HG03354 (cell line): ENCODE measurements at regions not wholly inside any gene's neighbourhood (a gene's known extent, or its start where the extent isn't known, plus 50 kb on each side); places are given as distances from the start of the nearest gene placed in this dataset.

Experiments used
- ATAC-seq: cut with Tn5 transposase; IDR thresholded peaks from one replicate; pipeline ENCODE4 v1.9.1; 2021; ENCODE audit warnings: mild to moderate bottlenecking; ENCODE audit not compliant: unreplicated experiment, poor library complexity, severe bottlenecking

- ATAC-seq = no peak
Measured at GRCh38 chr13:89857502-89857901, 1490.0 kb upstream of the MIR17HG start.

DNA sequence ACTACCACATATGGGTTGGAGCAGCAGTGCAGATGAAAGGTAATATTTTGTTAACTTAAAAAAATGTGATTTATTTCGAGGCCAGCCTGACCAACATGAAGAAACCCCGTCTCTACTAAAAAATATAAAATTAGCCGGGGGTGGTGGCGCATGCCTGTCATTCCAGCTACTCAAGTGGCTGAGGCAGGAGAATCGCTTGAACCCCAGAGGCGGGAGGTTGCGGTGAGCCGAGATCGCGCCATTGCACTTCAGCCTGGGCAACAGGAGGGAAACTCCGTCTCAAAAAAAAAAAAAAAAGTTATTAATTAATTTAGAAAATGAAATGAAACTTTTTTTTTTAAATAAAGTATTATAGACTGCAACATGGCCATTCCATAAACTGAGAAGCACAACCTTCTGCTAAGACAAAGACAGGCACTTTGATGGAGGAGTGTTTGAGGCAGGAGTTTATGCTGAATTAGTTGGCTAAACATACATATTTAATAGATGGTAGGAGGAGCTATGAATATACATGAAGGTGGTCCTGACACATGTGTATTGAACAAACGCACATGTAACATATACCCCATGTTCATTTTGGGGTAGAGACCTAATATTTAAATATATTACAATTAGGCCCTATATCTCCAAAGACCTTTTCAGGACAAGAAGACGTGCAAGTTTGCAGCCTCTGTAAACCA, 1485.3 kb upstream of the MIR17HG start:
- ATAC-seq = no peak

GRCh38 chr13:89862691-89863036, 1484.8 kb upstream of the MIR17HG start:
- no peak for ATAC-seq

- ATAC-seq = no peak
Measured at GRCh38 chr13:89865164-89866064, 1482.1 kb upstream of the MIR17HG start.

DNA sequence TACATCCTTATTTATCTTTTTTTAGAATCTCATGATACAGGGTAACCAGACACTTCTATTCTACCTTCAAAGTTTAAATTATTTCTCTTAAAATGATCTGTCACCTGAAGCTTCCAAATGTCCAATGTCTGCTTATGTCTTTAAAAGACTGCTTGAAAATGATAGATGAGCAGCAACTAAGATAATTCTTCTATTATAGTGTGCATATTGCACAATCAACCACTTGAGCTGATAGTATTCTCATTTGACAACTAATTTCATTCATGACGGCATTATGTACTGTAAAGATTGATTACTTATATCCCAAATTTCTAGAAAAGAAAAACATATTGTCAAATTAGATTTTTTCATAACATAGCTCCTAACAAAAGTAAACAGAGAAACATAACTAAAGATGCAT, 1478.2 kb upstream of the MIR17HG start:
- no peak for ATAC-seq

- no peak for ATAC-seq
Measured at GRCh38 chr13:89878904-89879303, 1468.6 kb upstream of the MIR17HG start.

- ATAC-seq = no peak
Measured at GRCh38 chr13:89880201-89880600, 1467.3 kb upstream of the MIR17HG start.

- no peak for ATAC-seq
Measured at GRCh38 chr13:89883893-89884448, 1463.5 kb upstream of the MIR17HG start.

DNA sequence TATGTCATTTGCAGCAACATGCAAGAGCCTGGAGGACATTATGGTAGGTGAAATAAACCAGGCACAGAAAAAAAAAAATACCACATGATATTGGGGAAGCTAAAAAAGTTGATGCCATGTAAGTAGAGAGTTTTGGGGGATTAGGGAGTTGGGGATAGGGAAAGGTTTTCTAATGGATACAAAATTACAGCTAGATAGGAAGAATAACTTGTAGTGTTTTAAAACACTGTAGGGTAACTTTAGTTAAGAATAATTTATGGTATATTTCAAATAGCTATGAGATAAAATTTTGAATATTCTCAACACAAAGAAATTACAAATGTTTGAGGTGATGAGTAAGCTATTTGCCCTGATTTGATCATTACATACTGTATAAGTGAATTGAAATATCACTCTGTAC, 1456.7 kb upstream of the MIR17HG start:
- no peak for ATAC-seq

DNA sequence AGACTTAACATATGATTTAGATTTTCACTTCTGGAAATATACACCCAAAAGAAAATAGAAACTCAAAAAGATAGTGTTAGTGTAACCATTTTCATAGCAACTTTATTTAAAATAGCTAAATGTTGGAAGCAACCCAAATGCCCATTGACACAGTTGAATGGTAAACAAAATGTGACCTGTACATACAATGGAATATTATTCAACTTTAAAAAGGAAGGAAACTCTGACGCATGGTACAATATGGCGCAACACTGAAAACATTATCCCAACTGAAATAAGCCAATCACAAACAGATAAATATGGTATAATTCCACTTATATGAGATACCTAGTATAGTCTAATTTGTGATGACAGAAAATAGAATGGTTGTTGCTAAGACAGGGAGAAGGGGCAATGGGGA, 1456.1 kb upstream of the MIR17HG start:
- ATAC-seq = no peak

GRCh38 chr13:89897681-89898080, 1449.8 kb upstream of the MIR17HG start:
- no peak for ATAC-seq

- ATAC-seq = no peak
Measured at GRCh38 chr13:89899302-89900103, 1448.0 kb upstream of the MIR17HG start.

GRCh38 chr13:89900104-89900765, 1447.3 kb upstream of the MIR17HG start:
- no peak for ATAC-seq

DNA sequence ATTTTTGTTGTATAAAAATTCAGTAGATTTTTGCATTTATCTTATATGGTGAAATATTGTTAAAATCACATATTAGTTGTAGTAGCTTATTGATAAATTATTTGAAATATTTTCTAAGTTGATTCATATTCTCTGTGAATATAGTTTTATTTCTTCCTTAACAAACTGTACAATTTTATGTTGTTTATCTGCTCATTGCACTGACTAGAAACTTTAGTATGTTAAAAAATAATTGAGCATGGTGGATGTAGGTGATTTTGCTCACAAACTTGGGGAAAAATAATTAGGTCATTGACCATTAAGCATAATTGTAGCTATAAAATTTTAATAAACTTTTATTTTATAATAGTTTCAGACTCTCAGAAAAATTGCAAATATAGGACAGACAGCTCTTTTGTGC, 1445.3 kb upstream of the MIR17HG start:
- ATAC-seq = no peak

DNA sequence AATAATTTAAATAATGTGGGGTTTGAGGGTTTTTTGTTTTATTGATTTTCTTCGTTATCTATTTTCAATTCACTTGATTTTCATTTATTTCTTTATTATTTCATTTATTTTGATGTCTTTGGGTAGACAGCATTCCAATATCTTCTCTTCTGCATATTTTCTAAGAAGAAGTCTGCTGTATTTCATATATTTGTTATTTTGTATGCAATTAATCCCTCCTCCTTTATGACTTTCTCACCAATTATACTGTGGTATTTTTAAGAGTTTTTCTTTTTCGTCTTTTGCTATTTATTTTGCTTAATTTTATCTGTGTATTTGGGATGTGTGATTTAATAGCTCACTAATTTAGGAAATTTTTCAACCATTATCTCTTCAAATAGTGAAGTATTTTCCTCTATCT, 1444.4 kb upstream of the MIR17HG start:
- no peak for ATAC-seq

DNA sequence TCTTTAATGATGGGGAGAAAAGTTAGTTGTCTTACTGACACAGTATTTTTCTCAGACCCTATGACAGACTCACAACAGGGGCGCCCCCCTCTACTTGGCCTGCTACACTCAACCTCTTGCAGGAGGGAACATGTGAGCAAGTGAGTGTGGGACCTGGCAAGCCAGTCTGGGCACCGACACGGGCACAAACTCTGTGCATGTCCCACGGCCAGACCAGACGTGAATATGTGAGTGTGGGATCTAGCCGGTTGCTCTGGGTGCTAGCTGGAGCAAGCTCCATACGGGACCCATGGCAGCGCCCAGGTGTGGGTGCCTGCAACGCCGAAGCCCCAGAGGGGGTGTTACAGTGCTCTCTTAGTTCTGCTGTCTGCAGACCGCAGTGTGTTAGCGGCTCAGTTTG, 1437.3 kb upstream of the MIR17HG start:
- ATAC-seq = no peak

GRCh38 chr13:89916551-89916950, 1430.9 kb upstream of the MIR17HG start:
- no peak for ATAC-seq

DNA sequence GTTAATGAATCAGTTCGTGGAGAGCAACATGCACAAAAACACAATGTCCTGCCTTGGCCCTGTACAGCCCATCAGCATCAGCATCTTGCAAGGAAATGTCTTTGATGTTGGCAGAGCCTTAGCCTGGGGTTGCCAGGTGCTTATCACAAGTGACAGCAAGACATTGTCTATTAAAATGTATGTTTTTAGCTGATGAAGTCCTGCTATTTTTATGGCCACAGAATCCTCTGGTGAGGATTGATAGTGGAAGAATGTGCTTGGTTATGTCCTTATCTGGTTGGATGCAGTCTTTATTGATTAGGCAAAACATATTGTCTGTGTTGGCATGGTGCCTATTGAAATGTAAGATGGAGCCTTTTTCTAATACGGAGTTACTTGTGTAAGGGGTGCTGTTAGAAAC, 1427.0 kb upstream of the MIR17HG start:
- no peak for ATAC-seq

- no peak for ATAC-seq
Measured at GRCh38 chr13:89923052-89923451, 1424.4 kb upstream of the MIR17HG start.

DNA sequence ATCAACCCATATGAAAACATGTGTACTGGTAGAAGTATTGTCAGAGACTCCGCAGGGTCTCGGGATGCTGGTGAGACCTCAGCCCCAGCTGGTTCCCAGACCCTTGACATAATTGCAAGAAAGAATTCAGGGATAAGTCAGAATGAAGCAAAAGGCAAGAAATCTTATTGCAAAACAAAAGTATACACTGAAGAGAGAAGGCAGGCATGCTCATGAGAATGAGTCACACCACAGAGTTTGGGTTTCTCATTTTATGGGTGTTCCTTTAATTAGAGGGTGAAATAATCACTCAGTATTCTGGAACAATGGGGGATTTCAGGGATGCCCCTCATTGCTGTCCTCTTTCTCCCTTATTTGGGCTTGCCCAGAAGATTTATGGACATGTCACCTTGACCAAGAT, 1423.8 kb upstream of the MIR17HG start:
- ATAC-seq = no peak
